Kidney epithelial cell (primary cell): ENCODE measurements at regions not wholly inside any gene's neighbourhood (a gene's known extent, or its start where the extent isn't known, plus 50 kb on each side); places are given as distances from the start of the nearest gene placed in this dataset.

Experiments
- DNase-seq: peaks from one replicate; pipeline ENCODE4 v3.0.0-alpha.2; 2010; ENCODE audit warnings: low read depth
- H3K27me3 ChIP-seq: 2 replicates; pipeline ENCODE4 v1.6.0; 2011; ENCODE audit warnings: low read length; ENCODE audit not compliant: control insufficient read depth, insufficient read depth
- H3K36me3 ChIP-seq: 2 replicates; pipeline ENCODE4 v1.5.1; 2011; ENCODE audit warnings: low read length; ENCODE audit not compliant: control insufficient read depth, insufficient read depth
- H3K4me3 ChIP-seq: 2 replicates; pipeline ENCODE4 v1.5.1; 2011; ENCODE audit warnings: low read depth, mild to moderate bottlenecking, control low read depth, low read length
- CTCF ChIP-seq: IDR thresholded peaks from 2 replicates; pipeline ENCODE4 v1.5.1; 2011; ENCODE audit warnings: mild to moderate bottlenecking, moderate library complexity, low read length, control low read depth, inconsistent platforms; ENCODE audit not compliant: insufficient read depth, poor library complexity, severe bottlenecking

- DNase-seq: no peak
- Histone ChIP-seq H3K27me3 (no peaks in the 10 kb centered on the region), H3K4me3 (no peak overlapping the region), H3K36me3 (no peaks in the 10 kb centered on the region)
- no peak for TF ChIP-seq CTCF
Measured at GRCh38 chr7:16123117-16123770, 298.1 kb downstream of the CRPPA start.

GRCh38 chr7:16121876-16122390, 299.4 kb downstream of the CRPPA start:
- Histone ChIP-seq H3K4me3 (no peak overlapping the region), H3K27me3 (no peaks in the 10 kb centered on the region), H3K36me3 (no peaks in the 10 kb centered on the region)
- DNase-seq: no peak
- no peak for TF ChIP-seq CTCF

GRCh38 chr7:16115374-16115773, 306.0 kb downstream of the CRPPA start:
- no peak for TF ChIP-seq CTCF
- H3K36me3 ChIP-seq: no peaks in the 10 kb centered on the region
- H3K27me3 ChIP-seq: no peaks in the 10 kb centered on the region
- no peak for DNase-seq
- no peak overlapping the region for H3K4me3 ChIP-seq

GRCh38 chr7:16114633-16115032, 306.7 kb downstream of the CRPPA start:
- Histone ChIP-seq H3K36me3 (no peaks in the 10 kb centered on the region), H3K27me3 (no peaks in the 10 kb centered on the region), H3K4me3 (no peak overlapping the region)
- DNase-seq: no peak
- TF ChIP-seq CTCF: no peak

- no peaks in the 10 kb centered on the region for H3K36me3 ChIP-seq
- H3K27me3 ChIP-seq: no peaks in the 10 kb centered on the region
- no peak for TF ChIP-seq CTCF
Measured at GRCh38 chr7:16114071-16114470, 307.3 kb downstream of the CRPPA start.

GRCh38 chr7:16113058-16113457, 308.3 kb downstream of the CRPPA start:
- no peak for DNase-seq
- TF ChIP-seq CTCF: no peak
- Histone ChIP-seq H3K27me3 (no peaks in the 10 kb centered on the region), H3K36me3 (no peaks in the 10 kb centered on the region), H3K4me3 (no peak overlapping the region)

More at GRCh38 chr7:16114071-16114470, 307.3 kb downstream of the CRPPA start:
- H3K4me3 ChIP-seq: no peak overlapping the region
- no peak for DNase-seq
